Psoas muscle (tissue), 7 donors: ENCODE measurements at regions not wholly inside any gene's neighbourhood (a gene's known extent, or its start where the extent isn't known, plus 50 kb on each side); places are given as distances from the start of the nearest gene placed in this dataset.
"Not testable (repeated sequence)": the region's sequence is repeated elsewhere in the genome, so short reads cannot be mapped to it uniquely, and the experiment has no call there.

Experiments
- ATAC-seq, 4 donors: fragments of 200-7000 bp; cut with Tn5 transposase; one replicate each; pipeline ENCODE4 v1.9.1; 2020; ENCODE audit warnings: moderate library complexity in 3 of 4, mild to moderate bottlenecking in 2 of 4
- DNase-seq, 2 donors: peaks; one replicate each; pipeline ENCODE4 v3.0.0-alpha.2; 2020
- H3K27ac ChIP-seq: fragments of 200-600 bp; one replicate; pipeline ENCODE4 v1.8.0; 2022
- H3K27me3 ChIP-seq, 3 donors: fragments of 200-600 bp in 1 of 3; one replicate each; pipeline versions ENCODE4 v1.6.1 to v1.8.0; 2013 to 2022; ENCODE audit warnings: low read length in 2 of 3, mild to moderate bottlenecking in 2 of 3, moderate library complexity in 1 of 3; ENCODE audit not compliant: insufficient read depth in 3 of 3
- H3K36me3 ChIP-seq, 2 donors: fragments of 200-600 bp in 1 of 2; one replicate each; pipeline versions ENCODE4 v1.6.1 to v1.8.0; 2013 to 2022; ENCODE audit warnings: low read depth in 1 of 2, mild to moderate bottlenecking in 1 of 2, moderate library complexity in 1 of 2; ENCODE audit not compliant: insufficient read depth in 1 of 2
- H3K4me1 ChIP-seq: fragments of 200-600 bp; one replicate; pipeline ENCODE4 v1.8.0; 2022
- H3K4me3 ChIP-seq: fragments of 200-600 bp; one replicate; pipeline ENCODE4 v1.8.0; 2022; ENCODE audit warnings: mild to moderate bottlenecking
- H3K9me3 ChIP-seq: fragments of 200-600 bp; one replicate; pipeline ENCODE4 v1.8.0; 2022
- WGBS, 3 donors: extraction: QIAGEN DNeasy Blood & Tissue Kit; methylation state at CpG; one replicate each; pipeline versions ENCODE4 v1.1.6 to v1.1.7; 2013; 5-methylcytosine and 5-hydroxymethylcytosine counted together
- intact Hi-C, 2 donors: fragments of 100-400 bp; cut with DNase I; formaldehyde crosslinking; loops; one replicate each; pipeline versions ENCODE4 v1.11.0 to v1.14.2; 2022
- TF ChIP-seq, protein P1 (sequence below): fragments of 200-600 bp; IDR thresholded peaks from one replicate; pipeline ENCODE4 v1.8.0; 2022; ENCODE audit warnings: antibody characterized with exemption
- donor health status: healthy with polysubstance abuse.
- donor health status: DM: no; HTN: no; CAD: no; lungs with moderate emphysema.
- donor health status: Bipolar disorder and iron deficiency.
- donor health status: healthy.
- donor health status: DM: yes; HTN: yes; CAD: no.
- donor health status: DM: no; HTN: no; CAD: no.
- donor health status: DM: yes; HTN: yes; CAD: no.

DNA sequence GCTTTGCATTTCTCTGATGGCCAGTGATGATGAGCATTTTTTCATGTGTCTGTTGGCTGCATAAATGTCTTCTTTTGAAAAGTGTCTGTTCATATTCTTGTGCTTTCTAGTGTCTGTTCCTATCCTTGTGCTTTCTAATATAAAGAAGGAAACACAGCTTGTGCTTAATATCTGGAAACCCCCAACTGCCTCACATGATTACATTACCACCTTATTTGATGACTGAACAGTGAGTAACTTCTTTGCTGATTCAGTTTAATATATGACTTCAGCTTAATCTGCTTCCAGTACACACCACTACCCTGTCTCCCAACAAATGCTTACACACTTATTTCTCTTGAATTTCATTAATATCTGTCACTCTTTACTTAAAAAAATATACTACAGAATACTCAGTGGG lies 835.1 kb downstream of the EDEM1 start:
- intact Hi-C loops, result no loop called here

DNA sequence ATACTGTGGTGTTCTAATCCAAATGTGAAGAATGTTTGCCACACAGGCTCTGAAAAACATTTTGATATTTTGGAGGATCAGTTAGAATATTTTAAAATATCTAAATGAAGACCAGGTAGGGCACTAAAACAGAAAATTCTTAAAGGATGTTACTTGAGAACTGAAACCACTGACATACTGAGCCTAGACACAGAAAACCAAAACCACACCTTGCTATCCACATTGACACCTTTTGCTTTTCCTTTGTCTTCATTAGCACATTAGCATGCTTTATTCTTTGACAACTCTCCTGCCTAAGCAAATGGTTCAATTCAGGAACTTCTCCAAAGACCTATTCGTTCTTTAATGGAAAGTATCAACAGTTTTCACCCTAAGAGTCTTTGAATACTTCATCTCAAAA lies 835.9 kb upstream of the GRM7 start:
- TF ChIP-seq, protein P1, sequence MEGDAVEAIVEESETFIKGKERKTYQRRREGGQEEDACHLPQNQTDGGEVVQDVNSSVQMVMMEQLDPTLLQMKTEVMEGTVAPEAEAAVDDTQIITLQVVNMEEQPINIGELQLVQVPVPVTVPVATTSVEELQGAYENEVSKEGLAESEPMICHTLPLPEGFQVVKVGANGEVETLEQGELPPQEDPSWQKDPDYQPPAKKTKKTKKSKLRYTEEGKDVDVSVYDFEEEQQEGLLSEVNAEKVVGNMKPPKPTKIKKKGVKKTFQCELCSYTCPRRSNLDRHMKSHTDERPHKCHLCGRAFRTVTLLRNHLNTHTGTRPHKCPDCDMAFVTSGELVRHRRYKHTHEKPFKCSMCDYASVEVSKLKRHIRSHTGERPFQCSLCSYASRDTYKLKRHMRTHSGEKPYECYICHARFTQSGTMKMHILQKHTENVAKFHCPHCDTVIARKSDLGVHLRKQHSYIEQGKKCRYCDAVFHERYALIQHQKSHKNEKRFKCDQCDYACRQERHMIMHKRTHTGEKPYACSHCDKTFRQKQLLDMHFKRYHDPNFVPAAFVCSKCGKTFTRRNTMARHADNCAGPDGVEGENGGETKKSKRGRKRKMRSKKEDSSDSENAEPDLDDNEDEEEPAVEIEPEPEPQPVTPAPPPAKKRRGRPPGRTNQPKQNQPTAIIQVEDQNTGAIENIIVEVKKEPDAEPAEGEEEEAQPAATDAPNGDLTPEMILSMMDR, result no peak
- WGBS, 3 donors, result 63 to 79% (median 72%) methylated on average over 1 of the region's 1 CpG
- Histone ChIP-seq H3K27me3 (no peaks in the 10 kb centered on the region), H3K4me1 (no peaks in the 10 kb centered on the region), H3K36me3 (no peaks in the 10 kb centered on the region), H3K4me3 (no peak overlapping the region), H3K9me3 (no peaks in the 10 kb centered on the region), H3K27ac (no peak overlapping the region)
- ATAC-seq (no peak), DNase-seq (no peak)
- intact Hi-C loops, result no loop called here

More for the DNA sequence above, 835.1 kb downstream of the EDEM1 start:
- Histone ChIP-seq H3K27me3 (no peaks in the 10 kb centered on the region), H3K9me3 (no peaks in the 10 kb centered on the region), H3K4me3 (no peak overlapping the region), H3K4me1 (no peaks in the 10 kb centered on the region), H3K27ac (no peak overlapping the region), H3K36me3 (no peaks in the 10 kb centered on the region)
- TF ChIP-seq, protein P1, result no peak
- ATAC-seq (no peak), DNase-seq (no peak)

GRCh38 chr3:6030648-6031047 lies 830.3 kb upstream of the GRM7 start:
- H3K4me1 ChIP-seq, H3K36me3 ChIP-seq, DNase-seq, H3K27ac ChIP-seq, intact Hi-C loops, H3K27me3 ChIP-seq, H3K4me3 ChIP-seq, H3K9me3 ChIP-seq, ATAC-seq: not testable (repeated sequence)
- WGBS, 3 donors, result 64 to 69% (median 68%) methylated on average over 4 of the region's 4 CpGs

DNA sequence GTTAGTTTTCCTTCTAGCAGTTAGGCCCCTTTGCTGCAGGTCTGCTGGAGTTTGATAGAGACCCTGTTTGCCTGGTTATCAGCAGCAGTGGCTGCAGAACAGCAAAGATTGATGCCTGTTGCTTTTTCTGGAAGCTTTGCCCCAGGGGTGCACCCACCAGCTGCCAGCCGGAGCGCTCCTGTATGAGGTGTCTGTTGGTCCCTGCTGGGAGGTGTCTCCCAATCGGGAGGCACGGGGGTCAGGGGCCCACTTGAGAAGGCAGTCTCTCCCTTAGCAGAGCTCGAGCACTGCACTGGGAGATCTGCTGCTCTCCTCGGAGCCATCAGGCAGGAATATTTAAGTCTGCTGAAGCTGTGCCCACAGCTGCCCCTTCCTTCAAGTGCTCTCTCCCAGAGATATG lies 825.3 kb upstream of the GRM7 start:
- Histone ChIP-seq H3K4me3 (no peak overlapping the region), H3K9me3 (no peaks in the 10 kb centered on the region), H3K4me1 (no peaks in the 10 kb centered on the region), H3K27ac (no peak overlapping the region), H3K27me3 (no peaks in the 10 kb centered on the region), H3K36me3 (no peaks in the 10 kb centered on the region)
- intact Hi-C loops, result no loop called here
- ATAC-seq, result no peak
- TF ChIP-seq, protein P1, result no peak
- 85 to 86% (median 85%) methylated on average over 6 of the region's 6 CpGs for WGBS, 3 donors
- DNase-seq, result no peak

DNA sequence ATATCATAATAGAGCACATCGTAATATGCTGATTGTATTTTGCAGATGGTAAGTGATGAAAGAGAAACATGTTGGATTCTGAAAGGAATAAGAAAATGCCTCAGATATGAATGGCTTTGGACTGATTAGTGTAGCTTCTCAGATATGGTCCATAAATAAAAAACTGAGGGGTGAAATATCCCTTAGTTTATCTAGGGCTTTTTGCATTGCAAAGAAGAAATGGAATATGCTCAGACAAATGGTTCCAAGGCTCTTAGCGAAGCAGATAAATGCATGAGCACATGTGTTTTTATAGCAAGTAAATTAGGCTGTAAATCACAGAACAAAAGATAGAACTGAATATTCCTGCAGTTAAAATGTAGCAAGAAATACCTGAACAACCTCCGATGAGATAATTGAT lies 820.9 kb upstream of the GRM7 start:
- intact Hi-C loops, result no loop called here
- 67 to 73% (median 71%) methylated on average over 3 of the region's 3 CpGs for WGBS, 3 donors
- no peak overlapping the region for H3K4me3 ChIP-seq
- H3K36me3 ChIP-seq, result no peaks in the 10 kb centered on the region
- DNase-seq (no peak), ATAC-seq (no peak)
- no peaks in the 10 kb centered on the region for H3K9me3 ChIP-seq
- TF ChIP-seq, protein P1, result no peak
- no peaks in the 10 kb centered on the region for H3K4me1 ChIP-seq
- no peaks in the 10 kb centered on the region for H3K27me3 ChIP-seq
- no peak overlapping the region for H3K27ac ChIP-seq
